Liver (tissue), 8 donors: ENCODE measurements at regions not wholly inside any gene's neighbourhood (a gene's known extent, or its start where the extent isn't known, plus 50 kb on each side); places are given as distances from the start of the nearest gene placed in this dataset.

Experiments
- DNase-seq: peaks from one replicate; pipeline ENCODE4 v3.0.0-alpha.2; 2017; ENCODE audit warnings: low spot score
- H3K27ac ChIP-seq, 2 donors: one replicate each; pipeline ENCODE4 v1.7.0; 2013; ENCODE audit warnings: inconsistent platforms in 2 of 2, low read length in 2 of 2, control low read depth in 1 of 2, low read depth in 1 of 2, mild to moderate bottlenecking in 1 of 2
- H3K27me3 ChIP-seq, 4 donors: one replicate each; pipeline versions ENCODE4 v1.6.1 to v1.7.0; 2013; ENCODE audit warnings: low read length in 3 of 4, inconsistent platforms in 1 of 4, mild to moderate bottlenecking in 1 of 4, moderate library complexity in 1 of 4; ENCODE audit not compliant: control insufficient read depth in 4 of 4, insufficient read depth in 4 of 4
- H3K36me3 ChIP-seq, 4 donors: one replicate each; pipeline versions ENCODE4 v1.6.1 to v1.7.0; 2013; ENCODE audit warnings: low read length in 3 of 4, mild to moderate bottlenecking in 3 of 4, low read depth in 1 of 4, moderate library complexity in 1 of 4; ENCODE audit not compliant: control insufficient read depth in 4 of 4, insufficient read depth in 3 of 4
- H3K4me1 ChIP-seq, 4 donors: one replicate each; pipeline versions ENCODE4 v1.6.1 to v1.7.0; 2013; ENCODE audit warnings: low read length in 3 of 4, mild to moderate bottlenecking in 3 of 4, moderate library complexity in 1 of 4; ENCODE audit not compliant: control insufficient read depth in 4 of 4, insufficient read depth in 4 of 4
- H3K4me3 ChIP-seq, 3 donors: one replicate each; pipeline versions ENCODE4 v1.6.1 to v1.7.0; 2013; ENCODE audit warnings: low read length in 3 of 3, control low read depth in 1 of 3, low read depth in 1 of 3, mild to moderate bottlenecking in 1 of 3
- H3K9ac ChIP-seq, 2 donors: one replicate each; pipeline ENCODE4 v1.7.0; 2013; ENCODE audit warnings: low read length in 2 of 2, mild to moderate bottlenecking in 2 of 2, moderate library complexity in 2 of 2, control low read depth in 1 of 2, low read depth in 1 of 2
- H3K9me3 ChIP-seq, 4 donors: one replicate each; pipeline versions ENCODE4 v1.6.1 to v1.7.0; 2013; ENCODE audit warnings: low read length in 3 of 4; ENCODE audit not compliant: control insufficient read depth in 4 of 4
- CTCF ChIP-seq: fragments of 150-350 bp; IDR thresholded peaks from 2 replicates; pipeline ENCODE4 v1.5.1; 2017; ENCODE audit warnings: improper control_type of control experiment, low read depth, low read length; ENCODE audit not compliant: missing input control
- EGR1 ChIP-seq, 2 donors: IDR thresholded peaks; 2 replicates each; pipeline ENCODE4 v1.6.1; 2016 to 2018; ENCODE audit warnings: antibody characterized with exemption in 2 of 2, low read depth in 2 of 2
- FOXA1 ChIP-seq: IDR thresholded peaks from 2 replicates; pipeline ENCODE4 v1.6.1; 2016; ENCODE audit warnings: antibody characterized with exemption
- FOXA2 ChIP-seq: IDR thresholded peaks from 2 replicates; pipeline ENCODE4 v1.6.1; 2016; ENCODE audit warnings: antibody characterized with exemption
- GABPA ChIP-seq, 2 donors: IDR thresholded peaks in 1 of 2; conservative IDR thresholded peaks in 1 of 2; 2 replicates each; pipeline ENCODE4 v1.6.1; 2016; ENCODE audit warnings: antibody characterized with exemption in 2 of 2, mild to moderate bottlenecking in 1 of 2, moderate library complexity in 1 of 2
- HNF4A ChIP-seq, 2 donors: conservative IDR thresholded peaks; 2 replicates each; pipeline ENCODE4 v1.6.1; 2016; ENCODE audit warnings: antibody characterized with exemption in 2 of 2, mild to moderate bottlenecking in 2 of 2
- HNF4G ChIP-seq: IDR thresholded peaks from 2 replicates; pipeline ENCODE4 v1.6.1; 2016; ENCODE audit warnings: antibody characterized with exemption
- MAX ChIP-seq: IDR thresholded peaks from 2 replicates; pipeline ENCODE4 v1.6.1; 2016; ENCODE audit warnings: antibody characterized with exemption
- RAD21 ChIP-seq, 2 donors: IDR thresholded peaks; 2 replicates each; pipeline ENCODE4 v1.6.1; 2016; ENCODE audit warnings: antibody characterized with exemption in 2 of 2, mild to moderate bottlenecking in 2 of 2
- REST ChIP-seq: IDR thresholded peaks from 2 replicates; pipeline ENCODE4 v1.6.1; 2016; ENCODE audit warnings: antibody characterized with exemption, mild to moderate bottlenecking
- RXRA ChIP-seq, 2 donors: IDR thresholded peaks; 2 replicates each; pipeline ENCODE4 v1.6.1; 2017 to 2018; ENCODE audit warnings: antibody characterized with exemption in 2 of 2, mild to moderate bottlenecking in 1 of 2
- SP1 ChIP-seq: IDR thresholded peaks from 2 replicates; pipeline ENCODE4 v1.6.1; 2018; ENCODE audit warnings: antibody characterized with exemption, mild to moderate bottlenecking
- TAF1 ChIP-seq: conservative IDR thresholded peaks from 2 replicates; pipeline ENCODE4 v1.6.1; 2016; ENCODE audit warnings: antibody characterized with exemption, mild to moderate bottlenecking
- YY1 ChIP-seq: IDR thresholded peaks from 2 replicates; pipeline ENCODE4 v1.6.1; 2016; ENCODE audit warnings: antibody characterized with exemption, mild to moderate bottlenecking
- ZBTB33 ChIP-seq: IDR thresholded peaks from 2 replicates; pipeline ENCODE4 v1.6.1; 2016; ENCODE audit warnings: antibody characterized with exemption
- WGBS: extraction: QIAGEN DNeasy Blood & Tissue Kit; methylation state at CpG from one replicate; pipeline ENCODE4 v1.1.7; 2013; 5-methylcytosine and 5-hydroxymethylcytosine counted together
- donor health status: healthy.
- donor health status: healthy.
- donor health status: healthy.
- donor health status: healthy.
- donor health status: healthy.

GRCh38 chr18:27582760-27583412, 397.8 kb upstream of the CHST9 start:
- Histone ChIP-seq H3K27me3 (no peaks in the 10 kb centered on the region), H3K4me3 (no peak overlapping the region), H3K36me3 (no peaks in the 10 kb centered on the region), H3K27ac (no peak overlapping the region), H3K4me1 (peaks cover 0 to 3% (median 3%) of the 10 kb centered on the region in 4 donors), H3K9ac (no peak overlapping the region), H3K9me3 (peaks cover 0 to 10% (median 3%) of the 10 kb centered on the region in 4 donors)
- WGBS = 71% methylated on average over 4 of the region's 4 CpGs
- TF ChIP-seq SP1 (no peak), HNF4G (no peak), FOXA1 (no peak), RAD21 (IDR thresholded peaks at IDR 0.05) (no peak), RXRA (IDR thresholded peaks at IDR 0.05) (no peak), TAF1 (no peak), CTCF (no peak), GABPA (IDR thresholded peaks at IDR 0.05 in 1 of 2, conservative IDR thresholded peaks at IDR 0.05 in 1 of 2) (no peak), ZBTB33 (no peak), FOXA2 (no peak), EGR1 (IDR thresholded peaks at IDR 0.05; ENCODE audit: low read depth in 2 of 2) (no peak)
- DNase-seq = no peak

GRCh38 chr18:27581296-27581904, 396.3 kb upstream of the CHST9 start:
- 89% methylated on average over 3 of the region's 3 CpGs for WGBS
- H3K4me3 ChIP-seq = no peak overlapping the region
- TF ChIP-seq HNF4G (no peak), FOXA2 (no peak), EGR1 (IDR thresholded peaks at IDR 0.05; ENCODE audit: low read depth in 2 of 2) (no peak), GABPA (IDR thresholded peaks at IDR 0.05 in 1 of 2, conservative IDR thresholded peaks at IDR 0.05 in 1 of 2) (no peak), REST (no peak), MAX (no peak), YY1 (no peak), CTCF (no peak), HNF4A (conservative IDR thresholded peaks at IDR 0.05) (no peak), ZBTB33 (no peak), SP1 (no peak)
- no peak overlapping the region for H3K27ac ChIP-seq
- no peak overlapping the region for H3K9ac ChIP-seq
- no peaks in the 10 kb centered on the region for H3K36me3 ChIP-seq
- peaks cover 0 to 10% (median 3%) of the 10 kb centered on the region in 4 donors for H3K9me3 ChIP-seq
- H3K4me1 ChIP-seq = peaks cover 0 to 3% (median 3%) of the 10 kb centered on the region in 4 donors
- no peak for DNase-seq
- no peaks in the 10 kb centered on the region for H3K27me3 ChIP-seq
